ENCODE measurements at regions not wholly inside any gene's neighbourhood (a gene's known extent, or its start where the extent isn't known, plus 50 kb on each side); places are given as distances from the start of the nearest gene placed in this dataset.

GRCh38 chr7:125908711-125909110 lies 979.1 kb upstream of the POT1 start:
- TF ChIP-seq POLR2A (IDR thresholded peaks at IDR 0.05): no peak
- no peak for TF ChIP-seq CTCF (IDR thresholded peaks at IDR 0.05)
- TF ChIP-seq POLR2AphosphoS5 (IDR thresholded peaks at IDR 0.05): no peak

Data from prostate gland (tissue), 2 donors.